PFSK-1 (cell line): ENCODE measurements at regions not wholly inside any gene's neighbourhood (a gene's known extent, or its start where the extent isn't known, plus 50 kb on each side); places are given as distances from the start of the nearest gene placed in this dataset.

ENCODE experiments used
- FOXP2 ChIP-seq: optimal IDR thresholded peaks from 2 replicates; pipeline ENCODE3; 2011; ENCODE audit warnings: borderline replicate concordance, control low read depth, inconsistent platforms; ENCODE audit not compliant: insufficient read depth; ENCODE audit errors: extremely low read length, extremely low read depth
- POLR2AphosphoS5 ChIP-seq: IDR thresholded peaks from 2 replicates; pipeline ENCODE4 v1.6.1; 2012; ENCODE audit warnings: low read depth, mild to moderate bottlenecking, control low read depth, low read length, moderate library complexity
- SIN3A ChIP-seq: IDR thresholded peaks from 2 replicates; pipeline ENCODE4 v1.6.1; 2012; ENCODE audit warnings: mild to moderate bottlenecking, low read length, moderate library complexity, borderline replicate concordance; ENCODE audit not compliant: insufficient read depth
- TAF1 ChIP-seq: IDR thresholded peaks from 2 replicates; pipeline ENCODE4 v1.6.1; 2012; ENCODE audit warnings: low read length, control low read depth, borderline replicate concordance; ENCODE audit not compliant: insufficient read depth
- TF ChIP-seq, protein P1 (sequence below), 2 experiments: IDR thresholded peaks; 2 replicates each; pipeline versions ENCODE4 v1.6.1 to v1.8.0; 2011 to 2012; ENCODE audit warnings: low read depth in 2 of 2, low read length in 2 of 2, control low read depth in 1 of 2, inconsistent platforms in 1 of 2, mild to moderate bottlenecking in 1 of 2, moderate library complexity in 1 of 2; ENCODE audit not compliant: insufficient read depth in 1 of 2

DNA sequence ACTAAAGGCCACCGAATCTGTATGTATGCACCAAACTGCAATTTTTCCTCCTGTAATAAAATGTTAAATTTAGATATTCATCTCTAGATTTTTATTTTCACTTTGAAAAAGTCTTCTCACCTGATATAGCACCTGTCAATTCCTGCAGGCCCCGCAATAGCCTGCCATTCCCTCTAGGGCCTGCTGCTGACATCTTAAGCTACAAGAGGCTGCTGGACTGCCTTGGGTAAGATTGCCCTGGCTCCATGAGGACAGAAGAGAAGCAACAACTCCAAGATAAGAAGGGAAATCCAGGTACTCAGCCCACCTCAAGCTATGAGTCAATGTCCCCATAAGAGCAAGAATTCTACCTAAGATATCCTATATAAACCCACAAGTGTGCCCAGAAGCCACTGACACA, 230.2 kb upstream of the AGTR2 start:
- TF ChIP-seq SIN3A (no peak), POLR2AphosphoS5 (no peak), FOXP2 (no peak), TAF1 (no peak)
- TF ChIP-seq, protein P1, sequence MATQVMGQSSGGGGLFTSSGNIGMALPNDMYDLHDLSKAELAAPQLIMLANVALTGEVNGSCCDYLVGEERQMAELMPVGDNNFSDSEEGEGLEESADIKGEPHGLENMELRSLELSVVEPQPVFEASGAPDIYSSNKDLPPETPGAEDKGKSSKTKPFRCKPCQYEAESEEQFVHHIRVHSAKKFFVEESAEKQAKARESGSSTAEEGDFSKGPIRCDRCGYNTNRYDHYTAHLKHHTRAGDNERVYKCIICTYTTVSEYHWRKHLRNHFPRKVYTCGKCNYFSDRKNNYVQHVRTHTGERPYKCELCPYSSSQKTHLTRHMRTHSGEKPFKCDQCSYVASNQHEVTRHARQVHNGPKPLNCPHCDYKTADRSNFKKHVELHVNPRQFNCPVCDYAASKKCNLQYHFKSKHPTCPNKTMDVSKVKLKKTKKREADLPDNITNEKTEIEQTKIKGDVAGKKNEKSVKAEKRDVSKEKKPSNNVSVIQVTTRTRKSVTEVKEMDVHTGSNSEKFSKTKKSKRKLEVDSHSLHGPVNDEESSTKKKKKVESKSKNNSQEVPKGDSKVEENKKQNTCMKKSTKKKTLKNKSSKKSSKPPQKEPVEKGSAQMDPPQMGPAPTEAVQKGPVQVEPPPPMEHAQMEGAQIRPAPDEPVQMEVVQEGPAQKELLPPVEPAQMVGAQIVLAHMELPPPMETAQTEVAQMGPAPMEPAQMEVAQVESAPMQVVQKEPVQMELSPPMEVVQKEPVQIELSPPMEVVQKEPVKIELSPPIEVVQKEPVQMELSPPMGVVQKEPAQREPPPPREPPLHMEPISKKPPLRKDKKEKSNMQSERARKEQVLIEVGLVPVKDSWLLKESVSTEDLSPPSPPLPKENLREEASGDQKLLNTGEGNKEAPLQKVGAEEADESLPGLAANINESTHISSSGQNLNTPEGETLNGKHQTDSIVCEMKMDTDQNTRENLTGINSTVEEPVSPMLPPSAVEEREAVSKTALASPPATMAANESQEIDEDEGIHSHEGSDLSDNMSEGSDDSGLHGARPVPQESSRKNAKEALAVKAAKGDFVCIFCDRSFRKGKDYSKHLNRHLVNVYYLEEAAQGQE (IDR thresholded peaks at IDR 0.05; ENCODE audit: insufficient read depth in 1 of 2, low read depth in 2 of 2, low read length in 2 of 2): no peak

DNA sequence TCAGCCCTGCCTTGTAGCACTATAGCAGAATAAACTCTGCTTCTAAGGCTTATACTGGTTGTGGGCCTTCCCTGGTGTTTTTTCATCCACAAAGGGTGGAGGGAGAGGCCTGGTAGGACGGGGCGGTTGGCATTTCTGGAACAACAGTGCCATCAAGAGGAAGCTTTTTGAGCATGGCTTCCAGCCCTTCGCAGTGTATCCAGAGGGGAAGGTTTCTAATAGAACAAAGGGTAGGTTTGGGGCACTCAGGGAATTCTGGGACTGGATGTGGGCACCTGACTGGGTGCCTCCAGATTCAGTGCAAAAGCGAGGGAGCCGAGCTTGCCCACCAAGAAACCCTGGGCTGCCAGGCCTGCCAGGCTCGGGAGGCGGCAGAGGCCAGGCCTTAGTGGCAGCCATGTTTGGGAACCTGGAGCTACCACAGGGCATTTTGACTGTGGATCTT, 229.6 kb upstream of the AGTR2 start:
- no peak for TF ChIP-seq TAF1
- TF ChIP-seq FOXP2: no peak
- TF ChIP-seq, protein P1 (IDR thresholded peaks at IDR 0.05; ENCODE audit: insufficient read depth in 1 of 2, low read depth in 2 of 2, low read length in 2 of 2): no peak
- no peak for TF ChIP-seq POLR2AphosphoS5
- no peak for TF ChIP-seq SIN3A

DNA sequence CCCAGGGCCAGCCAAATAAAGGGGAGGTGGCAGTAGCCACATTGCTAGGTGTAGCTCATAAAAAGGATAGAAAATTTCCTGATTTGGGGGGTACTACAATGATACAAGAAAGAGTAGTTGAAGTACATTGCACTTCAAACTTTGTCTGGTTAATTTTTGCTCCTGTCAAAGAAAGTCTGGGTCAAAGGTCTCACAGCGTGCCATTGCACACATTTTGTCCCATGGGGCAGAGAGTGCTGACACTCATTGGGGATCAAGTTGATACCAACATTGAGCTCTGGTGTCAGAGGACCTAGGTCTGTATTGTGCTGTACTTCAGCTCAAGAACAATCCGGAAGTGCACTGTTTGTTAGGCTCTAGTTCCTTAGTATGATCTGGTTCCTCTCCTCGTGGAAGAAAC, 229.2 kb upstream of the AGTR2 start:
- TF ChIP-seq TAF1 (no peak), FOXP2 (no peak), POLR2AphosphoS5 (no peak), SIN3A (no peak)
- TF ChIP-seq, protein P1 (IDR thresholded peaks at IDR 0.05; ENCODE audit: insufficient read depth in 1 of 2, low read depth in 2 of 2, low read length in 2 of 2): no peak

DNA sequence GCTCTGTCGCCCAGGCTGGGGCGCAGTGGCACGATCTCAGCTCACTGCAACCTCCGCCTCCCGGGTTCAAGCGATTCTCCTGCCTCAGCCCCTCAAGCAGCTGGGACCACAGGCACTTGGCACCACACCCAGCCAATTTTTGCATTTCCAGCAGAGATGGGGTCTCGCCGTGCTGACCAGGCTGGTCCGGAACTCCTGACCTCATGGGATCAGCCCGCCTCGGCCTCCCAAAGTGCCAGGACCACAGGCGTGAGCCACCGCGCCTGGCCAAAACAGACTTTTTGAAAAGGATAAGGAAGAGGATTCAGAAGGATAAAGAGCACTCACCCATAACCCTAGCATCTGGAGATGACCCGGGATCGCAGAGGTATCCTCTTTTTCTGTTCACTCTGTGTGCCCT, 224.5 kb upstream of the AGTR2 start:
- TF ChIP-seq TAF1 (no peak), POLR2AphosphoS5 (no peak), FOXP2 (no peak), SIN3A (no peak)
- TF ChIP-seq, protein P1 (IDR thresholded peaks at IDR 0.05; ENCODE audit: insufficient read depth in 1 of 2, low read depth in 2 of 2, low read length in 2 of 2): no peak
